ENCODE measurements at regions not wholly inside any gene's neighbourhood (a gene's known extent, or its start where the extent isn't known, plus 50 kb on each side); places are given as distances from the start of the nearest gene placed in this dataset.

- DNase-seq = no peak
These were observed 128.9 kb upstream of the PMEPA1 start for GRCh38 chr20:57838670-57839151.

- DNase-seq = no peak
These were observed 127.6 kb upstream of the PMEPA1 start for GRCh38 chr20:57837208-57838035.

GRCh38 chr20:57835588-57836455 lies 126.0 kb upstream of the PMEPA1 start:
- no peak for DNase-seq

GRCh38 chr20:57835074-57835452 lies 125.2 kb upstream of the PMEPA1 start:
- no peak for DNase-seq

- DNase-seq = no peak
These were observed 124.7 kb upstream of the PMEPA1 start for GRCh38 chr20:57834306-57835073.

GRCh38 chr20:57831993-57832585 lies 122.3 kb upstream of the PMEPA1 start:
- DNase-seq = no peak

- DNase-seq = no peak
These were observed 121.6 kb upstream of the PMEPA1 start for GRCh38 chr20:57831326-57831992.

- DNase-seq = no peak
These were observed 120.7 kb upstream of the PMEPA1 start for GRCh38 chr20:57830515-57830895.

- no peak for DNase-seq
These were observed 120.1 kb upstream of the PMEPA1 start for GRCh38 chr20:57829805-57830514.

GRCh38 chr20:57829336-57829735 lies 119.5 kb upstream of the PMEPA1 start:
- no peak for DNase-seq

GRCh38 chr20:57828696-57829095 lies 118.9 kb upstream of the PMEPA1 start:
- DNase-seq = no peak

- no peak for DNase-seq
These were observed 117.0 kb upstream of the PMEPA1 start for GRCh38 chr20:57826666-57827287.

GRCh38 chr20:57824909-57825308 lies 115.1 kb upstream of the PMEPA1 start:
- no peak for DNase-seq

- DNase-seq = no peak
These were observed 112.1 kb upstream of the PMEPA1 start for GRCh38 chr20:57821935-57822334.

- DNase-seq = no peak
These were observed 110.0 kb upstream of the PMEPA1 start for GRCh38 chr20:57819691-57820380.

- DNase-seq = no peak
These were observed 109.5 kb upstream of the PMEPA1 start for GRCh38 chr20:57819291-57819690.

- no peak for DNase-seq
These were observed 108.8 kb upstream of the PMEPA1 start for GRCh38 chr20:57818418-57819181.

GRCh38 chr20:57815405-57815804 lies 105.6 kb upstream of the PMEPA1 start:
- no peak for DNase-seq

GRCh38 chr20:57814529-57814928 lies 104.7 kb upstream of the PMEPA1 start:
- DNase-seq = no peak
